ENCODE measurements at regions not wholly inside any gene's neighbourhood (a gene's known extent, or its start where the extent isn't known, plus 50 kb on each side); places are given as distances from the start of the nearest gene placed in this dataset.

DNA sequence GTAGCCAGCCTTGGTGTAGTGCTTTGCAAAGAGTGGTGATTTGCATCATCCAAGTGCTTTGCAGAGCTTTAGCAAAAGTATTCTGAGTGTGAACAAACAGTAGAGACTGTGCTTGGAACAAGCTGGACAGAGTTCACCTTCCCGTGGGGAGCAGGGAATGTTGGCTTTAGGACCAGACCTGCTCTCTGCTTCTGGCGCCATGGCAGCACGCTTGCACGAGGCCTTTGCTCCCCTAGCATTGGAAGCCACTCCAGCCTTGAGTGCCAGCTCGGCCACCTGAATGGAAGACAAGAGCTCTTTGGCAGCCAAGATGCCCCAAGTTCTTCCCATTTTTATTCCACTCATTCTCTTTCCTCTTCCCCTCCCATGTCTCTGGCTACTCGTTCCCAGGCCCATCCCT, 250.8 kb upstream of the OSR1 start:
- peak; percentile 33 for DNase-seq (ENCODE audit: low read depth)
- no peak overlapping the region for H3K4me3 ChIP-seq (ENCODE audit: low read depth, low read length)
- TF ChIP-seq, protein P1, sequence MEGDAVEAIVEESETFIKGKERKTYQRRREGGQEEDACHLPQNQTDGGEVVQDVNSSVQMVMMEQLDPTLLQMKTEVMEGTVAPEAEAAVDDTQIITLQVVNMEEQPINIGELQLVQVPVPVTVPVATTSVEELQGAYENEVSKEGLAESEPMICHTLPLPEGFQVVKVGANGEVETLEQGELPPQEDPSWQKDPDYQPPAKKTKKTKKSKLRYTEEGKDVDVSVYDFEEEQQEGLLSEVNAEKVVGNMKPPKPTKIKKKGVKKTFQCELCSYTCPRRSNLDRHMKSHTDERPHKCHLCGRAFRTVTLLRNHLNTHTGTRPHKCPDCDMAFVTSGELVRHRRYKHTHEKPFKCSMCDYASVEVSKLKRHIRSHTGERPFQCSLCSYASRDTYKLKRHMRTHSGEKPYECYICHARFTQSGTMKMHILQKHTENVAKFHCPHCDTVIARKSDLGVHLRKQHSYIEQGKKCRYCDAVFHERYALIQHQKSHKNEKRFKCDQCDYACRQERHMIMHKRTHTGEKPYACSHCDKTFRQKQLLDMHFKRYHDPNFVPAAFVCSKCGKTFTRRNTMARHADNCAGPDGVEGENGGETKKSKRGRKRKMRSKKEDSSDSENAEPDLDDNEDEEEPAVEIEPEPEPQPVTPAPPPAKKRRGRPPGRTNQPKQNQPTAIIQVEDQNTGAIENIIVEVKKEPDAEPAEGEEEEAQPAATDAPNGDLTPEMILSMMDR (conservative IDR thresholded peaks at IDR 0.05; ENCODE audit: low read depth, low read length) = no peak

GRCh38 chr2:19607931-19608771, 249.7 kb upstream of the OSR1 start:
- DNase-seq (ENCODE audit: low read depth) = peak; percentile 92
- TF ChIP-seq, protein P1 (conservative IDR thresholded peaks at IDR 0.05; ENCODE audit: low read depth, low read length) = no peak
- H3K4me3 ChIP-seq (ENCODE audit: low read depth, low read length) = no peak overlapping the region

GRCh38 chr2:19607400-19607799, 249.0 kb upstream of the OSR1 start:
- peak; percentile 26 for DNase-seq (ENCODE audit: low read depth)
- H3K4me3 ChIP-seq (ENCODE audit: low read depth, low read length) = no peak overlapping the region
- TF ChIP-seq, protein P1 (conservative IDR thresholded peaks at IDR 0.05; ENCODE audit: low read depth, low read length) = no peak

DNA sequence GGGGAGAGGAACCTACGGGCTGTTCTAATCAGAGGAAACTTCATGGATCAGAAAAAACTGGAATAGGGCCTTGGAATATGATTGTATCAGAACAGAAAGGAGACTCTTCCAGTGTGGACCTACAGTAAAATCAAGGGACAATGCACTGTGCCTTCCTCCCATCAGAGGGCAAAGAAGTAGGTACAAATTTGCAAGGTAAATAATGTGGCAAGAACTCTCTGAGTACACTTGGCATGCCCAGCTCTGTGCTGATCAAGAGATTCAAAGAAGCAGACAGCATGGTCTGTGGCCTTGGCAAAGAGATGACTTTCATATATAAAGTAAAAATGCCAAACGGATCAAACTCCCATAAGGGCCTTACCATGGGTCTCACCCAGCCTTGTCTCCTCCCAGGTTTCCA, 242.6 kb upstream of the OSR1 start:
- no peak overlapping the region for H3K4me3 ChIP-seq (ENCODE audit: low read depth, low read length)
- TF ChIP-seq, protein P1 (conservative IDR thresholded peaks at IDR 0.05; ENCODE audit: low read depth, low read length) = no peak
- no peak for DNase-seq (ENCODE audit: low read depth)

DNA sequence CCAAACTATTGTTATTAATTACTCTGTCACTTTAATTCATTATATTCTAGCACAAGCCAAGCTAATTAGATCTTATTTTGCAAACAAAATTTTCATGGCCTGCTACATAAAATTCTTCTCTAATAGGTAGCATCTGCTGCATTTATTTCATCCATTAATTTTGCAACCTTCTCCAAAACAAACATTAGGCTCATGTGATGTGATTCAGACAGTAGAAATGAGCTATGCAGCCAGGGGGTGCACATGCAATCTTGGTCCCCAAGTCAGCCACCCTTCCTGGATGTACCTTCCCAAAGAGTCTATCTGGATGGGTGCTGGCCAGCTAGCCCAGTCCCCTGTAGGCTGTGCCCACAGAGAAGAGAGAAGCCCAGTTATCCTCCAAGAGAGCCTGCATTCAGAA, 242.1 kb upstream of the OSR1 start:
- peak; percentile 16 for DNase-seq (ENCODE audit: low read depth)
- no peak overlapping the region for H3K4me3 ChIP-seq (ENCODE audit: low read depth, low read length)
- TF ChIP-seq, protein P1 (conservative IDR thresholded peaks at IDR 0.05; ENCODE audit: low read depth, low read length) = peak; percentile 36

DNA sequence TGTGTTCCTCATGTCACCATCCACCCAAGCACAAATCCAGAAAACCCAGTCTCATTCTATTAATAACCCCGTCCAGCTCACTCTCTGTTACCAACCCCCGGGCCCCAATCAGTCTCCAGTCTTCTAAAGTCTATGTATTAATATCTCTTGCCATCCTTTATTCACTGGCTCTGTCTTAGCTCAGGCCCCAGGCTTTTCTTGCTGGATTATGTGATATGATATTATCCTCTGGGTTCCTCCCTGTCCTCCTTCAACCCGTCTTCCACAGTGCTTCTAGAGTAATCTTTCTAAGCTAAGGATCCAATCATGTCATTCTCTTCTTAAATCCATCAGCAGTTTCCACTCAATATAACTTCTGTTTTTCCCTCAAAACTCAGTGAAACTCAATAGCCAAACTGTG, 240.5 kb upstream of the OSR1 start:
- DNase-seq (ENCODE audit: low read depth) = no peak
- no peak overlapping the region for H3K4me3 ChIP-seq (ENCODE audit: low read depth, low read length)
- TF ChIP-seq, protein P1 (conservative IDR thresholded peaks at IDR 0.05; ENCODE audit: low read depth, low read length) = no peak

- no peak for DNase-seq (ENCODE audit: low read depth)
- TF ChIP-seq, protein P1 (conservative IDR thresholded peaks at IDR 0.05; ENCODE audit: low read depth, low read length) = no peak
- no peak overlapping the region for H3K4me3 ChIP-seq (ENCODE audit: low read depth, low read length)
Observed at GRCh38 chr2:19592197-19592596, 233.8 kb upstream of the OSR1 start.

Data from choroid plexus epithelial cell (primary cell).